Hematopoietic multipotent progenitor cell treated with erythropoietin and hydrocortisone succinate and interleukin-3 and kit ligand, for 8 days (in vitro differentiated cells): ENCODE measurements at regions not wholly inside any gene's neighbourhood (a gene's known extent, or its start where the extent isn't known, plus 50 kb on each side); places are given as distances from the start of the nearest gene placed in this dataset.

Experiments used
- DNase-seq: peaks from one replicate; pipeline ENCODE4 v3.0.0-alpha.2; 2015

DNA sequence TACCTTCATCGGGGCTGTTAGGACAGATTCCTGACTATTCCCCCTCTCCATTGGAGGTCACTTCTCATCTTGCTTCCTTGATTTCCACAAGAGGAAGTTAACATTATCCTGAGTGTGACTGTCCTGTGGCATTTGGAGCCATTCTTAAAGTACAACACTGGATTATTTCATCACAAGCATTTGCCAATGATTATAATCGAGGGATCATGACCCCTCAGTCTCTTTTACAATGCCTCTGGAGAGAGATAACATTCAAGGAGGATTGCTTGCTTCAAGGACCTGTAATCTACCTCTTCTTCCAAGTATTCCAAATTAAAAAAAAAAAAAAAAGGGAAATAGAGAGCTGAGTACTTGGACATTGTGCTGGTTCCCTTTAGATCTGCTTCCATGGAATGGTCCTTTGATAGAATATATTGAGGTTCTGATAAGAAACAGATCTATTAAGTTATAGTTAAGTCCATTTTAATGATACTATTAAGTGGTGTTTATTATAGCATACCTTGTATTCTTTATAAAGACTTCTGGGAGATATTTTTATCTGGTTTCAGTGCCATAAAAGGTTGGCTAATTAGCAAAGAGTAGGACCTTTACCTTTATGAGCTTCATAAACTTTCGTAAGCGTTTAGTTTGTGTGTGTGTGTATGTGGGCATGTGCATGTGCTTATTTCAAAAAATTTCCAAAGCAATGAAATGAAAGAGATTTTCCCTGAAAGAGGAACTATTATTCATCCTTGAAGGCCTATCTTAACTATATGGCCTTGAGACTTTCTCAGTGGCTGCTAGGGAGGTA, 469.1 kb downstream of the DHX35 start:
- DNase-seq, result no peak

DNA sequence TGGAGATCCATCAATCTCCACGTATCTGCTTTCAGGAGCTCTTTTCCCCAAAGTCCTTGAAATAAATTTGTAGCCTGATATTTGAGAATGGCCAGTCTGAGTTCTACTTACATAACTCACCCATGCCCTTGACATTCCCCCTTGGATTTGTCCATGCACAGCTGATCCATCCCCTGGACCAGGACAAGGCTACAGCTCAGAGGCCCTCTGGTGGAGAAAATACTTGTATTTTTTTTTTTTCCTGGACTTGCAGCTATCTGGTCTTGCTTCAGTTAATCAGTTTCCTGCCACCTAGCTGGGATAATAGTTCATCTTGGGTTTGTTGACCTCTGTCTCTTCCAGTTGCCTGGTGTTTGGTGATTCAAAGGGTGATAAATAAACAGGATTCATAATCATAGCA, 467.6 kb downstream of the DHX35 start:
- DNase-seq, result no peak

DNA sequence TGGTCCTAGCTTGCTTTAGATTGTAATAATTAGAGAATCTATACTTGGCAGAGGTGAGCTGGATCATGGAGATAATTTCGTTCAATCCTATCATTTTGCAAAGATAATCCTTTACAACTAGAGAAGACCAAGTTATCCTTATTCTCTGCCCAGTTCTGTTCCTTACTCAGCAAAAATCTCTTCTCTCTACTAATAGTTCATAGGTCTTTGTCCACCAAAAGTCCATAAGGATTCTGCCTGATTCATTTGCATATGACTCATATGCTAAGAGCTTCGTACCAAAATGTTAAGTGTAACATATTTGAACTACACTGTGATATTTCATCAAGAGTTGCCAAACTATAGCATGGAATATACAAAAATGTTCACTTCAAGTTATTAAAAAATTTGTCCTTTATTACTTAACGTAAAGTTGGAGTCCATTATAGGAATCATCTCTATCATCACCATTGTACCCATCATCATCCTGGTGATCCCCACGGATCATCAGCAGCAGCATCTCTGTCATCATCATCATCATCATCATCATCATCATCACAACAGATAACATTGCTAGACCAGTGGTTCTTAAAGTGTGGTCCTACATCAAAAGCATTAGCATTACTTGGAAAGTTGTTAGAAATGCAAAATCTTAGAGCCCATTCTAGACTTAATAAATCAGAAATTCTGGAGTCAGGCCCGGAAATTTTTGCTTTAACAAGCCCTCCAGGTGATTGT, 463.0 kb downstream of the DHX35 start:
- DNase-seq, result no peak

DNA sequence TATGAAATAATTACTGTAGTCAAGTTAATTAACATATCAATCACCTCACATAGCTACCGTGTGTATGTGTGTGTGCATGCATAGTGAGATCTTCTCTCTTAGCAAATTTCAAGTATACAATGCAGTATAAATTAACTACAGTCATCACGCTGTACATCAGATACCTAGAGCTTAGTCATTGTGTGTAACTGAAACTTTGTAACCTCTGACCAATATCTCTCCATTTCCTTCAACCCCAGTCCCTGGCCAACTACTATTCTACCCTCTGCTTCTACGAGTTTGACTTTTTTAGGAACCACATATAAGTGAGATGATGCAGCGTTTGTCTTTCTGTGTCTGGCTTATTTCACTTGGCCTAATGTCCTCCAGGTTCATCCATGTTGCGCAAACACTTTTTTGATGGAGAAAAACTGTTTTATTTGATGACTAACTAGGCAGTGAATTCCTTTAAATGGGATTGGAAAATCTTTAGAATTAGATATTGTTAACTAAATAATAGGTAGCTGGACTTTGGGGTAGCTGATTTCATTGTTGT, 459.5 kb downstream of the DHX35 start:
- DNase-seq, result no peak

DNA sequence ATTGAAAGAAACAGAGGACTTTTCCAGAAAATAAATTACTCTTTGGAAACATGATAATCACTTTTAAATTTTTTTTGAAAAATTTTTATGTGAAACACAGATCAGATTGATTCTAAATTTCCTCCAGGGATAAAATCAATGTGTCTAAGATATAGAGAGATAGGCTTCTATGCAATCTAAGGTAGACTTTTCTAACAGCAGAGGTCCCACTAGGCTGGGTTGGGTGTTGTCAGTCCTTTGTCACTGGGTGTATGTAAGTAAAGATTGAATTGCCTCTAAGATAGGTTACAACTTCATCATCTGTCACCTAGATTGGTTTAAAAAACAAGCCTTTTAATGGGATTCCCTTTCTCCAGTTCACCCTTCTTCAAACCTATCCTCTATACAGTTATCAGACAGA, 449.9 kb downstream of the DHX35 start:
- DNase-seq, result no peak

DNA sequence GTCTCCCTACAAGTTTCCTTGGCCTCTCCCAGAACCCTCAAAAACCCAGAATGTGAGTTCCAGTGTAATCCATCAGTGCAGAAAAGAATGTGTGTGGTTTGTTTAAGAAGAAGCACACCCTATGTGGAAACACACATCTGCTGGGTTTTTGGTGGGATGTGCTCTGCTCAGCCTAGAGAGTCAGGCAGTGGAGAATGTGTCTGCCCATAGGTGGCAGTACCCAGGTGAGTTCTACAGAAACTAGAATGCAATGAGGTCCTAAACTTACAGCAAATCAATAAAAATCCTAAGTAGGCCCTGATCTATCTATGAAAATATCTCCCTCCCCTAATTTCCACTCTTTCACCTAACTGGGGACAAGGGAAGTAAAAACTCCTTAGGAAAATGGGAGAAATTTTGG, 437.3 kb downstream of the DHX35 start:
- no peak for DNase-seq

DNA sequence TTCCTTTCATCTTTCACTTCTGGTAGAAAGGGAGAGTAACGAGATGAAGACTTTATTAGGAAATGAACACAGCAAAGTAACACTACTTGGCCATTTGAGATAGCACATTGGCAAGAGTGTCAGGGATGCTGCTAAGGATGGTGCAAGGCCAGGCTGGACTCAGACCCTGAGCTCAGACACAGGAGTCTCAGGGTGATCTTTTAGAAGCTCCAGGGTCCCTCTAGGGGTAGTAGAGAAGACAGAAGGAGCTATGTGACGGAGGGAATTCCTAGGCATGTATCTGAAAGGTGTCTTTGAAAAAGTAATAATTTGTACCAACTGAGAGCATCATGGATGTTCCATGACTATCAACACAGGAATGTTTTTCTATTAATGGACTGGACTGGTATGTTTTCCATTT, 436.5 kb downstream of the DHX35 start:
- DNase-seq, result no peak

DNA sequence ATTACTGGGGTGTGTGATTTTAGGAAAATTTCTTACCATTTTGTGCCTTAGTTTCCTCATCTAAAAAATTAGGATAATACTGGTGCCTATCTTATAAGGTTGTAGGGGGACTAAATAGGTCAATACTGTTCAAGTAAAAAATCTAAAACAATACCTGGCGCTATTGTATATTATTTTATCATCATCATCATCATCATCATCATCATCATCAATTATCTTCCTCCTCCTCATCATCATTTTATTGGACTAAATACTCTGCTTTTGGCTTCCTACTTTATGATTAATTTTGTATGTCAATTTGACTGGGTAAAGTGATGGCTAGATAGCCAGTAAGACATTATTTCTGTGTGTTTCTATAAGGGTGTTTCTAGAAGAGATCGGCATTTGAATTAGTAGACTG, 435.5 kb downstream of the DHX35 start:
- no peak for DNase-seq

DNA sequence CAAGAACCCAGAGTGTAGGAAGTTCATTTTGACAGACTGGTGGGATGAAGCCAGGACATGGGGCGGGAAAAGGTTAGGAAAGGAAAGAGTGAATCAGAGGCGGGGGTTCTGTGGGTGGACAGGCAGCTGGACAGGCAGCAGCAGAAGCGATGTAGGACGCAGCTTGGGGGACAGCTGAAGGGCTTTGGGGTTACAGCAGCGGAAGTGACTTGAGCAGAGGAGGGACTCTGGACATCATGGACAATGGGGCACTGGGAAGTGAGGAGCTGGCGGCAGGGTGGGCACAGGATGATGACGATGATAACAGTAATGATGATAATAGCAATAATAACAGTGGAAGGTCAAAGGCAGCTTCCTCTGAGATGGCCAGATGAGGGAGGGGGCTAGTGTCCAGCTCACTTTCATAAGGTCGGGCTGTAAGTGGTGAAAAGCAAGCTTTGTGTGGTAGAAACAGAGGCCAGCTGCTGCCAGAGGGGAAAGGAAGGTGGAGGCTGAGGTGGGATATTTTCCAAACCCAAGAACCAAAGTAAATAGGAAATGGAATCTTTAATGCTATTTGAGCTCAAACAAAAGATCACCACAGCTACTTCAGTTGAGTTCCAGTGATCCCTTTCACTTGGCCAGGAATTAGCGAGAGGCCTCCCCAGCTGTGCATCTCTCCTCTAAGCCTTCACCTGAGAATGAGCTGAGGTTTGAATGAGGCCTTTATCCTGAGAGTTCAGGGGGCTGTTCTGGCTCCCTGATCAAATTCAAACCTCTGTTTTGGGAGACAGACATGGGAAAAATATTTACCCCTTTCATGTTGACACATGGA, 433.5 kb downstream of the DHX35 start:
- no peak for DNase-seq

DNA sequence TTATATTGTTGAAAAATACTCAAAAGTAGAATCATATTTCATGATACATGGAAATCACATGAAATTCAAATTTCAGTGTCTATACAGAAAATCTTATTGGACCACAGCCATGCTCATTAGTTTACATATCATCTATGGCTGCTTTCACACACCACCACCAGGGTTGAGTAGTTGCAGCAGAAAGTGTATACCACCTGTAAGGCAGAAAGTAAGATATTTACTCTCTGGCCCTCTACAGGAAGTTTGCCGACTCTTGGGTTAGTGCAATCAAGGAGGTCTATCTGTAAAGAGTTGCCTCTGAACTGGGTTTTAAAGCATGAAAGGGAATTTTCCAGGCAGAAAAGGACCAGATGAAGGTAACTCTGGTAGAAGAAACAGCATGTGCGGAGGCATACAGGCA, 432.3 kb downstream of the DHX35 start:
- no peak for DNase-seq

DNA sequence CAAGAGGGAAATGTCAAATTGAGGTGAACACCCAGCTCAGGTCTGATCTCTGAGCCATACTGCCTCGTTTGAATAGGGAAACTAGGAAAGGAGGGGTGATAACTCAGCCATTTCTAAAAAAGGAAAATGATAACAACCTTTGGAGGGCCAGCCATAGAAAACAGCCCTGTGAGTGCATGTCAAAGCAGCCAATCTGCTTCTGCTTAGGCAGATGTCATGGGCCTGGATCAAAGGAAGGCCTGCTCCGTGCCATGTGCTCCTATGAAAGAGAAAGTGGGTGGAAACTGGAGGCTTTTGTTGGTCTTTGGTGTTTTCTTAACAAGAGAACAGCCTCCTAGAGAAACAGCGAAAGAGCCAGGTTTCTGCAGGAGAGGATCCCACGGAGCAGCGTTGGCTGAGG, 428.0 kb downstream of the DHX35 start:
- DNase-seq, result no peak

DNA sequence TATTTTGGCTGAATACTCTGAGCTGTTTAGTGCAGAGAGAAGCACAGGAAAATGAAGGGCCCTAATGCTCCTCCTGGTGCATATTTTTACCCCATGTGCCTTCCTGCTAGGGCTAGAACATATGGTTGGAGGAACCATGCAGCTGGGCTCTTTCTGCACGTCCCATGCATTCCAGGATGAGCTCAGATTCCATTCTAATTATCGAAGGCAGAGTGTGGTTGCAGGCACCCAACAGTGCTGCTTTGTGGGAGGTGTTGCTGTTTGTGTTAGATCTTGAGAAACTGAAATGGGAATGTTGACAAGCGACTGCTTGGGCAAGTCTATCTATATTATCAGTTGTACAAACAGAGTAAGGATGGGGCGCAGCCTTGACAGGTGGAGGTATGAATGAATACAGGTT, 419.5 kb downstream of the DHX35 start:
- no peak for DNase-seq

DNA sequence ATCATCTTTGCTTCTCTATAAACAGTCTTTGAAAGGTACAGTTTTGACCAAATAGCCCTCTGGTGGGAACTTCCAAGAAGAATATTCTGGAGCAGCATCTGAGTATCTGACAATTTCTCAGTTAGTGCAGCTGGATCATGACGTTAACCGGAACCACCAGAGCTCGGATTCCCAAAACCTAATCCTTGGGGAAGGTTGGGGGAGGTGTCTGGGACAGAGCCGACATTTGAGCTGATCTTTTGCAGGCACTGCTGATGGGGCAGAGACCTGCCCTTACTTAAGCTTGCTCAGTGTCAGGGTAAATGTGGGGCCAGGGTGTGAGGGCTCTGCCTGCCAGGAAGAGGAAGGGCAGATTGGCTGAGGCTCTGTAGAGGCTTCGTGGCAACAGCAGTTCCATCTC, 416.6 kb downstream of the DHX35 start:
- no peak for DNase-seq

DNA sequence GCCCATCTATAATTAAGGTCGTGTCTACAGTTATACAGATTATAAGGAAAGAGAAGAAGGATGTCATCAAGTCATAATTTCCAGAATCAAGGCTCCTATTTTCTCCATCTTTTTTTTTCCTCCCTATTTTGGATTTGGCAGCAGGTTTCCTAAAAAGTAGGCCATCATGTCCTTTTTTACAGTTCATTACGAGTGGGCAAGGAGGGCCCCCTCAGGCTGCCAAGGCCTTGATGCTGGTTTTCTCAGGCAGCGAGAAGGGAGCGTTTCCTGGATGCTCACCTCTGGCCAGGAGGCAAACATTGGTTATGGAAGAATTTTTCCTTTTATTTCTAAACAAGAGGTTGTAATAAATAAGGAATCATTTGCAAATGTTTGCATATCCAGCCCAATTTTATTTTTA, 414.6 kb downstream of the DHX35 start:
- no peak for DNase-seq

DNA sequence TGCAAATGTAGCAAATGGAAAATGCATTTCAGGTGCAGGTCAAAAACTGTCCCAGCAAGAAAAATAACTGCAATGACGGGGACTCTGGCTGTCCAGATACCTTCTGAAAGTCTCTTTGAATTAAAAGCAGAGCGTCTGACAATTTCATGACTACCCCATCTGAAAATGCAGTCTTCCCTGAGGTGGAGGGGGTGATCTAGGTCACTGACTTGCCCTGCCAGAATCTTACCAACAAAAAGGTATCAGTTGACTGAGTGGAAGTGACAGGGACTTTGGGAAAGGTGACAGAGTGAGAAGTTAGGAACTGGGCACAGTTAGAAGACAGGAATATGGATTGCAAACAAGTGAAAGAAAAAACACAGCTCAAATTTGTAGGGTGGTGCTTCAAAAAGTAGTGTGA, 402.2 kb downstream of the DHX35 start:
- DNase-seq, result no peak

DNA sequence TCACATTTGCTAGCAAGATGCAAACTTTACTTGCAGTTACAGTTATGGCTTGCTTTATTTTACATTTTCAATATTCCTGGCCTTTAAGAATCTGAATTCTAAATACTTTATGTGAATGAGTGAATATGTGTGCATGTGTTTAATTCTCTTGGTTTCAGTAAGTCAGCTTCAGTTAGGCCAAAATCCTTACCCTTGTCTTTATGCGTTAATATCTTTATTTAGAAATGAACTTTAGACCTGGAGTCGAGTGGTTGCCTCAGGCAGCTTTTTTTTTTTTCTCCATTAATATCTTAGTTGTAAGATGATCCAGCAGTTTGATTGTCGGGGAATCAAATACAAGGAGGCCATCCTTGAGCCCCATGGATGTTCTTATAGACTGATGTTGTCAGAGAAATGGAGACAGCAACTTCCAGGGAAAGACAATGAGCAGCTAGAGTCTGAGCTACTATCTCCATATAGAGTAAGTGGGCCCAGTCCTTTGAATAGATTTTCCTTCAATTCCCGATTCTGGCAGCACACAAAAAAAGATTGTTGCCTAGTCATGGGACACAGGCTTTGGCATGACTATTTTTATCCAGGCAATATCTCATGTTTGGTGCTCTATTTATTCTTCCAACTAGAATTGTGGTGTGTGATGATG, 398.0 kb downstream of the DHX35 start:
- no peak for DNase-seq

DNA sequence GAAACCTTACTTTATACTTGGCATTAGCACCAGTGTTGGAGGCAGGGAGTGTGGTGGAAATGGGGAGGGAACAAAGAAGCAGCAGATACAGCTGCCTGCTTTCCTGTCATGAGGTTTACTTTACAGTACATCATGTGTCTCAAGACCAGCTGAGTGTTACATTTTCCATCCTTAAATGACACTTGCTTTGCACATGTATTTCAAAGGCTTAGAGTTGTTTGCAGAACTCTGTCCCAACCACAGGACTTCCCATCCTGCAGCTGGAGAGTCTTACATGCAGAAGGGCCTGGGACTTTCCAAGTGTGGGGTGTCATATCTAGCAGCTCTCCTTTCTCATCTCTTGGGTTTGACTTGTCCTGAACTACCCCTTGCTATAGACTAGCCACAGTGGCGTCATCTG, 395.9 kb downstream of the DHX35 start:
- no peak for DNase-seq

DNA sequence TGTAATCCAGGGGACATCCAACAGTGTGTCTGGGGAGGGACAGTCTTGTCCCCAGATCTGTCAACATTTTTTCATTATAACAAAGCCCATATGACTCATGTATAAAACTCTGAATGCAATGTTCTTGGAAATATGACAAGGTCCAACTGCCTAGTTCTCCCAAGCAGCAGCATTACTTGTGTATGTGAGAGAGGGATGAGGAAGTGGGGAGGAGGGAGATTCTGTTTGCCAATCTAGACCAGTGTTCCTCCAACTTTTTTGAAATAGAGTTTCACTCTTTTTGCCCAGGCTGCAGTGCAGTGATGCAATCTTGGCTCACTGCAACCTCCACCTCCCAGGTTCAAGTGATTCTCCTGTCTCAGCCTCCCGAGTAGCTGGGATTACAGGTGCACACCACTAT, 394.8 kb downstream of the DHX35 start:
- no peak for DNase-seq

DNA sequence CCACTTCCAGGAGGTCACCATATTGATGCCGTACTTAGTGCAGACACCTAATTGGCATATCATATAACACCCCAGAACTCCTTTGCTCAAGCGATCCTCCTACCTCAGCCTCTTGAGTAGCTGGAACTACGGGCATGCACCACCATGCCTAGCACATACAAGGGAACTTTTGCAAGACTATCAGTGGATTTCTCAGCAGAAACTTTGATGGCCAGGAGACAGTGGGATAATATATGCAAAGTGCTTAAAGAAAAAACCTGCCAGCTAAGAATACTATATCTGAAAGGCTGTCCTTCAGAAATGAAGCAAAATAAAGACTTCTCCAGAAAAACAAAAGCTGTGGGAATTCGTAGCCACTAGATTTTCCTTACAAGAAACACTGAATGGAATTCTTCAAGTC, 387.1 kb downstream of the DHX35 start:
- DNase-seq, result no peak

DNA sequence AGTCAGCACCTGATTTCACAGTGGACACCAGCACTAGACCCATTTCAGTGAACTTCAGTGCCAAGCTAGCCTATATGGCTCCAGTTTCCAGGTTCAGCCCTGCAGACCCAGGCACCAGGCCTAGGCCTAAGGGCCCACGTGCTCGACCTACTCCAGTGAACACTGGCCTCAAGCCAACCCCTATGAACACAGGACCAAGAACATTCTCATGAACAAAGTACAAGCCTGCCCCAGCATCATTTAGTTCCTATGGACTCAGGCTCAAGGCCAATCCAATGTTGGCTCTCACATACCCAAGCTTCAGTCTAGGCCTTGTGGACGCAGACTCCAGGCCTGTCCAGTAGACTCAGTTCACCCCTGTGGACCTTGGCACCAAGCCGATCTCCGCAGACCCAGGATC, 385.5 kb downstream of the DHX35 start:
- DNase-seq, result no peak

DNA sequence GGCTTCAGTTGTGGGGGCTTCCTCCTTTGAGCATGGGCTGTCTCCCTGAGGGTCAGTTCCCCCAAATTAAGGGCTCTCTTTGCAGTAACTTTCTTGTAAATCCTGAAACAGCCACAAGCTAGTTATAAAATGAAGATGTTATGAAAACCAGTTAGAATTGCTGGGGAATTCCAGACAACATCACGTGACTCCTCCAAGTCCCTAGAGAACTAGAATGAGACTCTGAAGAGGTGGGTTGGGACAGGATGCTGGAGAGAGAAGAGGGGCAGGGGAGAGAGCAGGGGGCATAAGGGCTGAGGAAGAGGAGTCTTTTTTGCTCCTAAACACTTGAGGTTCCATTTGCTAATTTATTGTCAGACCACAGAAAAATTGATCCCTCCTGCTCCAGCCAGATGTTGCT, 380.3 kb downstream of the DHX35 start:
- DNase-seq, result no peak

DNA sequence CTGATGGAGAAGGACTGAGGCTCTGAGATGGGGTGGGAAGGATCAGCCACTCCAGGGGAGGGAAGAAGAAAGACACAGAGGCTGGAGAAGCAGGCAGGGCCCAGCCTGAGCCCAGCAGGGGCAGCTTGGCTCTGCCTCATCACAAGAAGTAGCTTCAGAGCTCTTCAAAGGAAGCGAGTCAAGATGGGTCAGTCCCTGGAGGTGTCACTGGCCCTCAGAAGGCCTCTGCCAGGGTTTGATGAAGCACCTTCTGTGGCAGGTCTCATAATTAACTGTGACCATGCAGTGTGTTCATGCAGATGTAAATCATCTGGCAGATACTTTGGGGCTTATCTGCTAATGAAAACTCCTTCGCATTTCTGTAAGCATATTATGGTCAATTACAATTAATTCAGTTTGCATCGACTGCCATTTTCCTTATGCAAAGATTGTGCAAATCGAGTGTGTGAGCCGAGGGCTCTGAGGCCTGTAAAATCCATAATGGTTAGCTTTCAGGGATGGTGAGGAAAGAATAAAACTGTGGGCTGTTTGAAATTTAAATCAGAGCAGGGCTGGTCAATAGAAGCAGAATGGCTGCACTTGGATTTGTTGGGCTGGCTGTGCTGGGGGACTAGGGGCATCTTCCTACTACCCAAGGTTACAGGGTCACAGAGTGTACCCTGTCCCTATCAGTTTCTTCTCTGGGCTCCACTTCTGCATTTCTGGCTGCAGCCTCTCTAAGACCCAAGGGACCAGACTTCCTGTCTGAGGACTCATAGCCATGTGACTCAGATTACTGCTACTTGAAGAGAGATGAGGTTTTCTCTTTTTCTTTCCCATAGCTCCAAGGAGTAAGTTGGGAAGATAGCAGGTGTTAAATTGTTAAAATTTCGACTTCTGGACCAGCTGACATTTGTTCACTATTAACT, 376.6 kb downstream of the DHX35 start:
- no peak for DNase-seq
